Right lung (tissue), 2 donors: ENCODE measurements at regions not wholly inside any gene's neighbourhood (a gene's known extent, or its start where the extent isn't known, plus 50 kb on each side); places are given as distances from the start of the nearest gene placed in this dataset.

Experiments
- DNase-seq, 2 donors: peaks; one replicate each; pipeline ENCODE4 v3.0.0-alpha.2; 2013

GRCh38 chr16:9570521-9570920 is 479.1 kb downstream of the HAPSTR1 start:
- DNase-seq: no peak

DNA sequence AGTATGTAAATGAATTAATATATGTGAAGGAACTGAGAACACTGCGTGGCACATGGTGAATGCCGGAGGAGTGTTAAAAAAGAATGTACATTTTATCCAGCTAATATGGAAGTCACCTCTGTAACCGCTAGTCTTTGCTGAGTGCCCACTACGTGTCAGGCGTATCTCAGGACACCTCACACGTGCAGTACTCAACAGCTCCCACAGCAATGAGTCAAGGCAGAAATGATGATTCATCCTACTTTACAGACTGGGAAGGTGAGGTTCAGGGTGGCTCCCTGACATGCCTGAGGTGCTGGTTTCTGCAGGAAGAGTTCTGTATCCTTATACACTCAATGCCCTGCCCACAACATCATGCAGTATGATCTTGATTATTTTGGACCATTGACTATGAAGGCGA is 487.0 kb downstream of the HAPSTR1 start:
- no peak for DNase-seq

GRCh38 chr16:9580025-9580424 is 488.6 kb downstream of the HAPSTR1 start:
- no peak for DNase-seq

DNA sequence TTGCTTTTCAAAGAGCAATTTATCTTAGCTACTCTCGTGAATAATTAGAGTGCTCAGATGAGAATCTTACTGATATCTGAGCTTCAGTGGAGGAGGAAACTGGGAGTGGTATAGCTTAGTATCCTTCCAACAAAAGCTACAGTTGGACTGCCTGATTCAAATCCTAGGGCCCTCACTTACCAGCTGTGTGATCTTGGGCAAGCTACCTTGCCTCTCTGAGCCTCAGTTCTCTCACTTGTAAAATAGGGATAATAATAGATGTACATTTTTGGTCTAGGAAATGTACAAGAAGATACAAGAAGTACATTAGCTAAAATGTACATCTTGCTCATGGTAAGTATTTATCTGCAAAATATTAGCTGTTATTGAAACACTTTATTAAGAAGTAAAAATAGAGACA is 502.0 kb downstream of the HAPSTR1 start:
- DNase-seq: no peak

GRCh38 chr16:9594047-9594446 is 502.6 kb downstream of the HAPSTR1 start:
- DNase-seq: no peak

DNA sequence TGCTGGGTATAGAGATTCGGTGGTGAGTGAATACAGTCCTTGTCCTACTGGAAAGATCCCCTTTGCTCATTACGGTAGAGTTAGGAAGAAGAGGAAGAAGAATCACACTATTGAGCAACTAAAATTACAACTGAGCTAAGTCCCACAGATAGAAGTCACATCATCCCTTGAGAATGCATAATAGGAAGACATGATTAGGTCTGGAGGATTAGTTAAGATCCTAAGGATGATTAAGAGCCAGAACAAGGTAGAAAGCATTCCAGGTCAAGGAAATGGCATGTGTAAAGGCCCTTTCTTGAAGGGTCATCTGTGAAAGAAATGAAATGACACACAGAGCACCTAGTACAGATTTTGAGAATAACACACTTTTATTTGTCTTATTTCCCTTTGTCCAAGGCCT is 503.5 kb downstream of the HAPSTR1 start:
- DNase-seq: no peak

DNA sequence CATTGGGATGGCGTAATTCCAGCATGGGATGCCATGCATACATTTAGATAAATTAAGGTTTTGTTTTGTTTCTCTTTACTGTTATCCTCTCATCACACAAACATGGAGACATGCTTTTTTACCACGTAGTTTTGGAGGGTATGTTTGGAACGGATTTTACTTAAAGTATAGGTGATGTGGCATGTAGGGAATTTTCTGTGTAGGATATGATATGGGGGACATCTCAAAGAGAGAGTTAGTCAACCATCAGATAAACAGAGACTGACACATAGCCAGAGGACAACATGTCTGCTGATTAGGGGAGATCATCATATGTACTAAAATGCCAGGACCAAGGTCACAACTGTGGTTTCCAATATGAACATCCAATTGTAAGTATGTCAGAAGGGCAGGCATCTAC is 503.9 kb downstream of the HAPSTR1 start:
- DNase-seq: no peak

DNA sequence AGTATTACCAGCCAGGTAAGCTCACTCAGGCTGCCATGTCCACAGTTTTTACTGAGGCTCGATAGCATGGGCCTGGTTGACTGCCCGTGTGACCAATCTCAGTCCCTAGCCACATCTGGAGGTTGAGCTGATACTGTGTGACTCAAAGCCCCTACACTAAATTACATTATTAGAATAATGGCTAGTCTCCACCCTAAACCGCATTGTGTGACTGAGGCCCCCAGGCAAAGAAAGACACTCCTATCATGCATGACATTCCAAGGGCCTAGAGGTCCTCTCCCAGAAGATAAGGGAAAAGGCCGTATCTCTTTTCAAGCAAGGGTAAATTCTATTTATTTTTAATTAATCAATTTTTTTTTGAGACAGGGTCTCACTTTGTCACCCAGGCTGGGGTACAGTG is 505.3 kb downstream of the HAPSTR1 start:
- DNase-seq: no peak

DNA sequence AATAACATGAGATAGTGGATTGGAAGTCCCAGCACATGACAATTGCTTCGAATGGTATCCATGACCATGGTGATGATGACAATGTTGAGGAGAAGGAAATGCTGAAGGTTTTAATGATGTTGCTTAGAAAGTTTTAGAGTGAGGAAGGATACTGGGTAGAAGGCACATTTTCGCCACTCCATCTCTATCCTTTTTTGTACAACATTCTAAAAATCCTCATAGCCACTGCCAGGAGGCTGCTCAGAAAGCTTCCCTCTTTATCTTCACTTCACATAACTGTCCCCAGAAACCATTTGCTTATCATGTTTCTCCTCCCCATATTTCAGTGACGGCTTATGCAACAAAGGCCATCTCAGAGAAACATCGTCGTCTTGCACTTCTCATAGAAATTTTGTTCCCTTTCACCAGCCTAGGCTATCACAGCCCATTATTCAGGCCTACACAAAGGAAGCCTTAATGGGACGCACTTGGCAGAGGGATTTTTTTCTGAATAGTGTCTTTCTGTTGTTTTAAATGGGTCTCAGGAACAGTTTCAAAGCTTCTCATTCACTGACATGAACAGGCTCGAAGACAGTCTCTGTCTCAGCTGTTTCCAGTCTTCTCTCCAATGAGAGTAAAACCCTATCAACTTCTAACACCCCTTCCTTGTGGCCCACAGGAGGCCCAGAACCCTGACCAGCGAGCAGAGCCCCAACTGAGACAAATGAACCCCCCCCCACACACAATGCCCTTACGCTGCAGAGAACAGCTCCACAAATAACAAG is 506.7 kb downstream of the HAPSTR1 start:
- DNase-seq: no peak

GRCh38 chr16:9598731-9599083 is 507.3 kb downstream of the HAPSTR1 start:
- DNase-seq: no peak

DNA sequence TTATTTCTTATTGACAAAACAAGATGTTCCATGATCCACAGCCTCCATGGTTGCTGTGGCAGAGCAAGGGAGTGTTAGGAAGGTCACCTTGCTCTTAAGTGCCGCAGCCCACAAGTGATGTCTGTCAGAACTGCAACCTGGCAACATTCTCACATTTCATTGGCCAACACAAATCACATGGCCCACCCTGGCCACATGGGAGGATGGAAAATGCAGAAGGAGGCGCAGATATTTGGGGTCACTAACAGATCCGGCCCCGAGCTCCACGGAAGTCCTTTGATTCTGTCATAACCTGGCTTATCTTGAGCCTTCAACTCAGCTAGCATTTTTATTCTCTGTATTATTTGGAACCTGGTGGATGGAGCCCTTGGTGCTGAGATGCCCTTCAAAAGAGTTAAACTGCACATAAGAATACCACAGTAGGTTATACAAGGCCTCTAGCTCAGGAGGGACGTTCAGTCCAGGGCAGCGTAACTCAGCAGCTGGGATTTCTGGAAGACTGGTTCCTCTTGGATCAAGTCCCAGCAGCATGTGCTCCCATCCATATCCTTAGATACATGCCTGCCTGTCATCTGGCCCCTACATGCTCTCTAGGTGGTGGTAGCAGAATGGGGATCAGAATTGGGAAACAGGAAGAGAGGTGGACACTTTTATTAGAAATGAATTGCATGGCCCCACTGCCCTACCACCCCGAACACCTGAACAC is 508.1 kb downstream of the HAPSTR1 start:
- no peak for DNase-seq

GRCh38 chr16:9602189-9602588 is 510.7 kb downstream of the HAPSTR1 start:
- no peak for DNase-seq

DNA sequence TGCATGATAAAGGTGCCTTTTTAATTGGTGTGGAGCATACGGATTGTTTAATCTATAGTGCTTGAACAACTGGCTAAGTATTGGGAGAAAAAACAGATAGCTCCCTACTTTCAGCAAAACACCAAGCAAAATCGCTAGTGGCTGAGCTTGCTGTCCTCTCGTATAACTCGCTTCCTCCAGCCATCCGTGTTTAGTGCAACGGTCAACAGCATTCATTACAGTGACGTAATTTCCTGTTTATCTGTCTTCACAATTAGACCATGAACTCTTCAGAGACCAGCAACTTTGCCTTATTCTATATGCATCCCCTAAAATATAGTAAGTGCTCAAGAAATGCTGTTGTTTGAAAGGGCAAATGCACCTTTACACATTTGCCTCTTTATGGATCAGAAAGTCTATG is 511.9 kb downstream of the HAPSTR1 start:
- no peak for DNase-seq

DNA sequence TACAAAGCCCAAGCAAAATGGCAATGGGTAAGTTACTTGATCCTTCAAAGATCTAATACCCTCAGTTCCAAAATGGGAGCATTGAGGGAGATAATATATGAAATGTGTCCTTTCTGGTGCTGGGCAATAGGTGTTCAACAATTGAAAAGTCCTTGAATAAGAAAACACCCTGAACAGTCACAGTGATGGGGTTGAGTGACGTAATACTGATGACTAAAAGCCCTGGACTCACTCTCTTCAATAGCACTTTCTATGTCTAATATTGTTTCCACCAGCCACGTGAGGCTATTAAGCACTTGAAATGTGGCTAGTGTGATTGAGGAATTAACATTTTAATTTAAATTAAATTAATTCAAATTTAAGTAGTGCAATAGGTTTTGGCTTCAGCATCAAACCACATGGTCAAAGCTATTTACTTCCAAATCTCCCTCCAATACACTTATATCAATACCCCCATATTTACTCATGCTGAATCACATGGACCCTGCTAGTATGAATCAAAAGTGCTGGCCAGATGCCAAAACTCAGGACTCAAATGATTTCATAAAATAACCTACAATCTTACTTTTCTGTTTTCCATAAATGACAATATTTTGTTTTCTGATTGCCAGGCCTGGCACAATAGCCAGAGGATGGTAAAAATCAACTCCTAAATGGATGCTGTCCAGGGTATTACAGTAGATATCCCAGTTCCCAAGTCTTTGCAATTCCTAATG is 516.2 kb downstream of the HAPSTR1 start:
- no peak for DNase-seq

DNA sequence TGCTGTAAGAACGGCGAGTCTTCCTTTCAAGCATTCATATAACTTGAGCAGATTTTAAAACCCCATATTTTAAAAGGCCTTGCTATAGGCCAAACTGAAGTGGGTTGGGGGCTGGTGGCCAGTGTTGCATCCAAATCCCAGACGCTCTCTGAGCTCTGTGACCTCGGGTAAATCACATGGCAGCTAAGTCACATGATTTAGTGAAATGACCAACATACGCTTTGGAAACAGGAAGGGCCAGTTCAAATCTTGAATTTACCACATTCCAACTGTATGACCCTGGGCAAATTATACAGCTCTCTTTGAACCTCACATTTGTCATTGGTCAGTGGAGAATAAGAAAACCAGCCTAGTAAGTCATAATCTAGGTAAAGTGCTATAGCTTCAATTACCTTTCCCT is 519.3 kb downstream of the HAPSTR1 start:
- no peak for DNase-seq

DNA sequence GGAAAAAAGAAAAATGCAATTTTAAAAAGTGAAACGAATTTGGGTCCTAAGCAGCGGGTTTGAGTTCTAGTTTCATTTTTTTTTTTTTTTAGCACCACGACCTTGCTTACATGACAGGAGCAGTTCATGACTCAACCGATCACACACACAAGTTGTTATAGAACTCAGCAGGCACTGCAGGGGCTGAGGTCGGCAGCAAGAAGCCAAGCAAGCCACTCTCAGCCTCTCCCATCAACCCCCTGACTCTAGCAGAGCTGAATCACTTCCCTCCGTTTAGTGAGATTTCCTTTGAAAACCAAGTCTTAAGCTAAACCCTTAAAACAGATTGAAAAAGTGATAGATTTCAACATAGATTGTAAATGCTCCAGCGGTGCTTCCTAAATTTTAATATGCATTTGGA is 520.8 kb downstream of the HAPSTR1 start:
- no peak for DNase-seq

DNA sequence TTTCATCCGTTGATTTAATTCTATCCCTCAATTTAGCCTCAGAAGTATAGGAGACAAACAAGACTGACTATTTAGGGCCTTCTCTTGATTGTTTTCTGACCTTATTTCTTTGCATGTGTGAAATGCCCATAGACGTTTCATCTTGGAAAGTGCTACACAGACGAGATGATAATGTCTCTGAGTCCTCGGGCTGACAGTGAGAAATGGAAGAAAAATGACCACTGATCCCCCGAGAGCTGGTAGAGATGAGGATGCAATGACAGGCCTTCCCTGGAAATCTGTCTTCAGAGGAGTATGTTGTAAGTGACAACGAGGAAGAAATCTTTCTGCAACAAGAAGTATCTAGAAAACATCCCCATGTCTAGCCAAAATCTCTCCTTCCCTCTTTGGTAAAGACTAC is 522.9 kb downstream of the HAPSTR1 start:
- no peak for DNase-seq

DNA sequence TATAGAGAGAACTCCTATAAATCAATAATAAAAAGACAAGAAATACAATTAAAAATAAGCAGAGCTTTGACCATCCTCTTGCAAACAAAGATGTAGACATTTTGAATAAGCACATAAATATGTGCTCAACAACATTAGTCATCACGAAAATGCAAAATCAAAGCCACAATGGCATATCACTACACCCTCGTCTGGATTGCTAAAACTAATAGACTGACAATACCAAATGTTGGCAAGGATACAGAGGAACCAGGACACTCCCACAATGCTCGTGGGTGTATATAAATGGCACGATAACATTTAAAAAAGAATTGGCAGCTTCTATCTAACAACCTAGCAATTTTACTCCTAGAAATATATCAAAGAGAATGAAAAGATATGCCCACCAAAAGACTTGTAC is 530.8 kb downstream of the HAPSTR1 start:
- no peak for DNase-seq

DNA sequence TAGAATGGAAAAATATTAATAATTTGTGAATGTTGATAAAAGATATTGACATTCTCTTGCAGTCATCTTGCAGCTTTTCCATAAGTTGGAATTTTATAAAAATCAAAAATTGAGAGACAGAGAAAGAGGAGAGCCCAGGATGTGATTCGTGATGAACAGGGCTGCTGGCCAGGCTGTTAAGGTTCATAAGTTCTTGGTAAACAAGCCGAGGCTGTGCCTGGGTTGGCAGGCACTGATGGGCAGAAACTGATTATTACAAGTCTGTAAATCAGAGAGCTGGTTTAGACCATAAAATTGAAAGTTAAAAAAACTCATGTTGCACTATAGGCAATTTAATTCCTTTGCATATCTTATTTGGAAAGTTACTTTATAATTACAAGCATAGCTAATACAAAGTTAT is 533.7 kb downstream of the HAPSTR1 start:
- no peak for DNase-seq

DNA sequence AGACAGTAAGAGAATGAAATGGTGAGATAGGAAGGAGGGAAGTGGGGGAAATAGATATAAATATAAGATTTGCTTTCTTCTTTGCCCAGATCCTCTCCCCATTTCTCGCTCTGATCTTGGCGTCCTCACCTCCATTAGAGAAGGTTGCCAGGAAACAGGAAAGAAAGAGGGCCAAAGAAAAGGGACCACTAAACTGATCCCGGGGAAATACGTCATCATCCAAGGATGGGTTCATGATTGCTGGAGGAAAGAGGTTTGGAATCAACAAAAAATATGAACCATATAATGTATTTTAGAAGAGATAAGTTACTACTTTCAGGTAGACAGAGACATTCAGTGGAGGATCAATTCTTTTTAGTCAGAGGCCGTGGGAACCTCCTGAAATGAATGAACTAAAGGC is 536.0 kb downstream of the HAPSTR1 start:
- no peak for DNase-seq

DNA sequence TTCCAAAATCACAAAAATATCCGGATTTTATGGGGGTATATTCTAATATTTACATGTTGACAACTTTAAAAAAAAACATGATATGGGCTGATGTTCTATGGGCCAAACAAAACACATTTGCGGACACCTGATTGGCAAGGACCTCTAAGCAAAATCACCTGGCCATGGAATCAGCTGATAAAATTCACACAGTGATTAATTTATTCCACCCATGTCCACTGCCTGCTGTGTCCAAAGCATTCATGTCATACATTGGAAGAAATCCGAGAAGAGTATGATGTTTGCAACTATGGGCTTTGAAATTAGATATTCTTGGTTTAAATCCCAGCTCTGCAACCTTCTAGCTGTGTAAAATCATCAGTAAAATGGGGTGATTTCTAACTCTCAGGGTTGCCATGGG is 538.7 kb downstream of the HAPSTR1 start:
- DNase-seq: no peak

DNA sequence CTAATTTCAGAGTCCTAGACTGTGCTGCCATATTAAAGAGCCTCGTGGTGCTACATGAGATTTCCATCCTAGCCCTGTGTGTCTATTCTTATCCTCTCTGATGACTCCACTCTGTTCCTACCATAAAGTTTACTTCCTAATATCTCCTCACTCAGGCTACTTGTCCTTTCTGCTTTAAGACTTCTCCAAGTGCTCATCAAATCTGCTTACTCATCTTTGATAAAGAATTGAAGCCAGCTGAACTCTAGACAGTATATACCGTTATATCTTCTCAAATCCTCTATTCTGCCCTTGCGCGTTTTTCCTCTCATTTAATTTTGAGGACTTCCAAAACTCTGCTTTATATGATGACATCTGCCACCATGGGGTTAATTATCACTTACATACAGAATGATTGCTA is 539.5 kb downstream of the HAPSTR1 start:
- DNase-seq: no peak

GRCh38 chr16:9633844-9634243 is 542.4 kb downstream of the HAPSTR1 start:
- no peak for DNase-seq
